ENCODE measurements at regions not wholly inside any gene's neighbourhood (a gene's known extent, or its start where the extent isn't known, plus 50 kb on each side); places are given as distances from the start of the nearest gene placed in this dataset.

DNA sequence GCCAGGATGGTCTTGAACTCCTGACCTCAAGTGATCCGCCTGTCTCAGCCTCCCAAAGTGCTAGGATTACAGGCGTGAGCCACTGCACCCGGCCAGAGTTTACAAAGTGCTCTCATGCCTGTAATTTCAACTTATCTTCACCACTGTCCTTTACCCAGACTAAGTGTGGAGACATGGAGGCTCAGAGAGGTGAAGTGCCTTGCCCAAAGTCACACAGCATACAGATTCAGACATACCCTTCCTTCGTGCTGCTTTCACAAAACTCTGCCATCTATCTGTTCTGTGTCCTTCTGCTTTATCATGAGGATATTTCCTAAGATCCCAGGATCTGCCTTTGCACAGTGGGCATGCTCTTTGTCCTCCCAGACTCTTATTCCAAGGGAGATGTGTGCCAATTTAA lies 143.6 kb upstream of the SYT13 start:
- Histone ChIP-seq H3K9me3 (no peaks in the 10 kb centered on the region), H3K27me3 (no peaks in the 10 kb centered on the region), H3K27ac (no peak overlapping the region), H3K4me1 (no peaks in the 10 kb centered on the region), H3K36me3 (no peaks in the 10 kb centered on the region), H3K4me3 (no peak overlapping the region)
- no peak for DNase-seq (ENCODE audit: extremely low spot score in 2 of 2)
- intact Hi-C loops (cut with DNase I) = no loop called here
- TF ChIP-seq POLR2A (IDR thresholded peaks at IDR 0.05) (no peak), POLR2AphosphoS5 (IDR thresholded peaks at IDR 0.05; ENCODE audit: insufficient read depth in 1 of 2, low read depth in 1 of 2) (no peak)
- TF ChIP-seq, protein P1, sequence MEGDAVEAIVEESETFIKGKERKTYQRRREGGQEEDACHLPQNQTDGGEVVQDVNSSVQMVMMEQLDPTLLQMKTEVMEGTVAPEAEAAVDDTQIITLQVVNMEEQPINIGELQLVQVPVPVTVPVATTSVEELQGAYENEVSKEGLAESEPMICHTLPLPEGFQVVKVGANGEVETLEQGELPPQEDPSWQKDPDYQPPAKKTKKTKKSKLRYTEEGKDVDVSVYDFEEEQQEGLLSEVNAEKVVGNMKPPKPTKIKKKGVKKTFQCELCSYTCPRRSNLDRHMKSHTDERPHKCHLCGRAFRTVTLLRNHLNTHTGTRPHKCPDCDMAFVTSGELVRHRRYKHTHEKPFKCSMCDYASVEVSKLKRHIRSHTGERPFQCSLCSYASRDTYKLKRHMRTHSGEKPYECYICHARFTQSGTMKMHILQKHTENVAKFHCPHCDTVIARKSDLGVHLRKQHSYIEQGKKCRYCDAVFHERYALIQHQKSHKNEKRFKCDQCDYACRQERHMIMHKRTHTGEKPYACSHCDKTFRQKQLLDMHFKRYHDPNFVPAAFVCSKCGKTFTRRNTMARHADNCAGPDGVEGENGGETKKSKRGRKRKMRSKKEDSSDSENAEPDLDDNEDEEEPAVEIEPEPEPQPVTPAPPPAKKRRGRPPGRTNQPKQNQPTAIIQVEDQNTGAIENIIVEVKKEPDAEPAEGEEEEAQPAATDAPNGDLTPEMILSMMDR (IDR thresholded peaks at IDR 0.05) = no peak

DNA sequence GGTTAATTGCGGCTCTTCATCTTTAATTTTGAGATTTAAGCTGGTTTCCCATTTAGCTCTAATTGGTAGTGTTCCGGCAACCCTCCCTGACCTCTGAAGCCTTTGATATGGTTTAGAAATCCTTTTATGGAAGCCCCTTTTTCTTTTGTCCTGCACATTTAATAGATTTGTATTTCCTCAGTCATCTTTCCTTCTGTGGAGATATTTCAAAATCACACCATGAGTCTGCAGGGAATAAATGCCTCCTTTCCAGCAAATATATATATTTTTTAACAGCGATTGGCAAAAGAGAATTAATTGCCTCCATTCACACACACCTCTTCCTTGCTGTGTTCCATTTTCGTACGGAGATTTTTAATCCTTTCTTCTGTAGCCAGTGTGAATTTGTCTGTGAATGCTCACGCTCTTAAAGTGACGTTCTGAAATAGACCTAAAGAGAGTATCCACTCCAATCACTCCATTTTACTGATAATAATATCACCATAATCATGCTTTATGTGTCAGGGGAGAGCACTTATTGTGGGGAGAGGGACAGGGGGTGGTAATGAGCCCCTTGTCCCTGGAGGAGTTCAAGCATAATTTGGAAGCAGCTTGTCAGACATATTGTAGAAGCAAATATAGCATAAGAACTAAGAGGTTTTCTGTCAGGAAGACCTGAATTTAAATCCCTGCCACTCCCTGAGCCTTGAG lies 142.5 kb upstream of the SYT13 start:
- no peaks in the 10 kb centered on the region for H3K27me3 ChIP-seq
- H3K9me3 ChIP-seq = no peaks in the 10 kb centered on the region
- no peak overlapping the region for H3K27ac ChIP-seq
- no peaks in the 10 kb centered on the region for H3K36me3 ChIP-seq
- H3K4me1 ChIP-seq = no peaks in the 10 kb centered on the region
- intact Hi-C loops (cut with DNase I) = no loop called here
- no peak overlapping the region for H3K4me3 ChIP-seq
- TF ChIP-seq POLR2A (IDR thresholded peaks at IDR 0.05) = no peak
- TF ChIP-seq, protein P1 (IDR thresholded peaks at IDR 0.05) = no peak
- TF ChIP-seq POLR2AphosphoS5 (IDR thresholded peaks at IDR 0.05; ENCODE audit: insufficient read depth in 1 of 2, low read depth in 1 of 2) = no peak
- no peak for DNase-seq (ENCODE audit: extremely low spot score in 2 of 2)

DNA sequence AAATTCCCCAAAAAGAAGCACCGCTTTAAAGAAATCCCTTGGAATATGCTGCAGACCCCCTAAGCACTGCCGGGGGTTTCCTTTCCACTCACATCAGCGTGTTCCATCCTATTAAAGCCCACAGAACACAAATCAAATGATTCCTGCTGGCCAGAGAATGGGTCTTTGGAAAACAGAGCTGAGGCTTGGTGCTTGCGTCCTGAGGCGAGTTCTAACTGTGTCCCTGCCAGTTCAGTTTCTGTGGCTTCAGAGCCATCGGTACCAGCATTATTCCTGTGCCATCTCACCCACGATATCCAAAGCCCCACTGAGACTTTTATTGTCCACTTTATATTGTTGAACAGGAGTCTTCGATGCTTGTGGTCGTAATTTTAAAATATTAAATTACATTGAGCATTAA lies 142.0 kb upstream of the SYT13 start:
- Histone ChIP-seq H3K36me3 (no peaks in the 10 kb centered on the region), H3K9me3 (no peaks in the 10 kb centered on the region), H3K4me3 (no peak overlapping the region), H3K4me1 (no peaks in the 10 kb centered on the region), H3K27ac (no peak overlapping the region), H3K27me3 (no peaks in the 10 kb centered on the region)
- intact Hi-C loops (cut with DNase I) = no loop called here
- TF ChIP-seq POLR2A (IDR thresholded peaks at IDR 0.05) = no peak
- DNase-seq (ENCODE audit: extremely low spot score in 2 of 2) = no peak

DNA sequence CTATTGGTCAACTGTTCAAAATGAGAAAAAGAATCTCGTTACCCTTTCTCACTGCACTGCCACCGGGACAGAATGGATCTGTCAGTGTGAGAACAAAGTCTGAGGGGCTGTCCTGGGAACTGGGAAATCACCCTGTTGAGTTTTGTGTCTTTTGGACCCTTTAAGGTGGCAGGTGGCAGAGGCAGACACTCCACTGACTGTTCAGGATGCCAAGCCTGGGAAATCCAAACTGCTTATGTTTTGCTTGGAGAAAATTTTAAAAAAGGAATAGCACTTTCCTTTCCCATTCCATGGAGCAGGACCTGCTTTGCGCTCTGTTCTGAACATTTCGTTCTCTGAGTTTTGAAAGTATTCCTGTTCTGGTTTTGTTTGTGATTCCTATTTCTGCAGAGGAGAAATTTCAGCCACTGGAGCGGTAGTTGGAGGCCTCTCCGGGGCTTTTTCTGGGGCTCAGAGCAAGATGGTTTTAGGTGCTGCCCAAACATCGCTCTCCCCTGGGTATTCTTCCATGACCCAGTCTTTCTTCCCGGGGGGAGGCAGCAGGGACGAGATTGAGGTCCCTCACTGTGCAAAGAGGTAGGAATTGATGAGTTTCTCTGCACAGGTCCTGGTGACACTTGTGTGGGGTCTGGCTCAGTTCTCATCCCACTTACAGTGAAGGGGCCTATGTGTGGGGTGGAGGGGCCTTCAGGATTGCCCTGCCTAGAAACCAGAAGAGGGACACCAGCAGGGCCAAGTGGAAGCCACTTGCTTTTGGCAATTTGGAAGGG lies 138.5 kb upstream of the SYT13 start:
- Histone ChIP-seq H3K9me3 (no peaks in the 10 kb centered on the region), H3K4me1 (no peaks in the 10 kb centered on the region), H3K27ac (no peak overlapping the region), H3K27me3 (no peaks in the 10 kb centered on the region), H3K36me3 (no peaks in the 10 kb centered on the region), H3K4me3 (no peak overlapping the region)
- intact Hi-C loops (cut with DNase I) = no loop called here
- TF ChIP-seq POLR2A (IDR thresholded peaks at IDR 0.05) (no peak), POLR2AphosphoS5 (IDR thresholded peaks at IDR 0.05; ENCODE audit: insufficient read depth in 1 of 2, low read depth in 1 of 2) (no peak)
- TF ChIP-seq, protein P1 (IDR thresholded peaks at IDR 0.05) = no peak
- DNase-seq (ENCODE audit: extremely low spot score in 2 of 2) = no peak

DNA sequence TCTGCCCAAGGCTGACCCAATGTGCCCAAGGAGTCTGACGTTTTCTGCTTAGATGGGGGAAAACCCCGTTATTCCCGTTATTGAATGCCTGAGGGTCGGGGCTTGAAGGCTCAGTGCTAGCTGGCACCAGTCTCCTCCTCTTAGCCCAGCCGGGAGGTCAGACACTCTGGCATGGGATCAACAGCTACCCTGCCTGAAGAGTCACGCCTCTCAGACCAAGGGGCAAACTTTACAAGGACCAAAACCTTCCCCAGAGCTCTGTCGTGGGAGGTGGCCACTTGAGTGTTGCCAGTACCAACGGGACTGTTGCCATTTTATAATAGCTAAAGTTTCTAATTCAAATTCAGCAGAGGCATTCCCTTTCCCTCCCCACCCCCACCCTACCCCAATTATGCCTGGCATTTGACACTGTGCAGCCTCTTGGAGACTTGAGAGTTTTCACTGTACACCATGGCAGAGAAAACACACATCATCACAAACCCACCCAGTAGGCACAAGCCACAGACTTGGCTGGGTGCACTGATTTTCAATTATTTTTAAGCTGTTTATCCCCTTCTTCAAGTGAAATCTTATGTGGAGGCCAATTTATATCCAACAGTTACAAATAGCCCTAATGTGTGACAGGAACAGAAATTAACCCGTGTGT lies 137.5 kb upstream of the SYT13 start:
- Histone ChIP-seq H3K27me3 (no peaks in the 10 kb centered on the region), H3K9me3 (no peaks in the 10 kb centered on the region), H3K4me3 (no peak overlapping the region), H3K36me3 (no peaks in the 10 kb centered on the region), H3K4me1 (no peaks in the 10 kb centered on the region), H3K27ac (no peak overlapping the region)
- TF ChIP-seq POLR2A (IDR thresholded peaks at IDR 0.05) (no peak), POLR2AphosphoS5 (IDR thresholded peaks at IDR 0.05; ENCODE audit: insufficient read depth in 1 of 2, low read depth in 1 of 2) (no peak)
- TF ChIP-seq, protein P1 (IDR thresholded peaks at IDR 0.05) = no peak
- no peak for DNase-seq (ENCODE audit: extremely low spot score in 2 of 2)
- intact Hi-C loops (cut with DNase I) = no loop called here

Data from vagina (tissue), 2 donors.